ENCODE measurements at regions not wholly inside any gene's neighbourhood (a gene's known extent, or its start where the extent isn't known, plus 50 kb on each side); places are given as distances from the start of the nearest gene placed in this dataset.

DNA sequence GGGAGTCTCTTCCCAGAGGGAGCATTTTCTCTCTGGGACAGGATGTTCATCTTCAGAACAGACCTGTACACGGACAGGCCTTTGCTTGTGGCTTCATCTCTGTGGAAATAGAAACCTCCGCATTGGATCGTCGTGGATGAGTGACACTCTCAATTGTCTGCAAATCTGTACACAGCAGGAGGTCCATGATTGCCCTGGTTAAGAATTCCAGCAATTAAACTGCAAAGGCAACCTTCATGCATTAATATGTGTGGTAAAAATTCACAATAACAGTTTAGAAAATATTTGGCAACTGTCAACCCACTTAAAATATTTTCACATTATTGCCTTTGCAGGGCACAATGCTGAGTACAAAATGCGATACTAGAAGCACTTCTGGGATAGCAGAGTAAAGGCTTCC, 149.8 kb upstream of the SFSWAP start:
- TF ChIP-seq, protein P1, sequence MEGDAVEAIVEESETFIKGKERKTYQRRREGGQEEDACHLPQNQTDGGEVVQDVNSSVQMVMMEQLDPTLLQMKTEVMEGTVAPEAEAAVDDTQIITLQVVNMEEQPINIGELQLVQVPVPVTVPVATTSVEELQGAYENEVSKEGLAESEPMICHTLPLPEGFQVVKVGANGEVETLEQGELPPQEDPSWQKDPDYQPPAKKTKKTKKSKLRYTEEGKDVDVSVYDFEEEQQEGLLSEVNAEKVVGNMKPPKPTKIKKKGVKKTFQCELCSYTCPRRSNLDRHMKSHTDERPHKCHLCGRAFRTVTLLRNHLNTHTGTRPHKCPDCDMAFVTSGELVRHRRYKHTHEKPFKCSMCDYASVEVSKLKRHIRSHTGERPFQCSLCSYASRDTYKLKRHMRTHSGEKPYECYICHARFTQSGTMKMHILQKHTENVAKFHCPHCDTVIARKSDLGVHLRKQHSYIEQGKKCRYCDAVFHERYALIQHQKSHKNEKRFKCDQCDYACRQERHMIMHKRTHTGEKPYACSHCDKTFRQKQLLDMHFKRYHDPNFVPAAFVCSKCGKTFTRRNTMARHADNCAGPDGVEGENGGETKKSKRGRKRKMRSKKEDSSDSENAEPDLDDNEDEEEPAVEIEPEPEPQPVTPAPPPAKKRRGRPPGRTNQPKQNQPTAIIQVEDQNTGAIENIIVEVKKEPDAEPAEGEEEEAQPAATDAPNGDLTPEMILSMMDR (optimal IDR thresholded peaks at IDR 0.05 in 1 of 3, IDR thresholded peaks at IDR 0.05 in 1 of 3, conservative IDR thresholded peaks at IDR 0.05 in 1 of 3; ENCODE audit: extremely low read depth in 1 of 3, insufficient read depth in 2 of 3, low read length in 3 of 3), result no peak
- TF ChIP-seq EZH2 (IDR thresholded peaks at IDR 0.05; ENCODE audit: low read length), result no peak

Measured in keratinocyte (primary cell).